ENCODE measurements at regions not wholly inside any gene's neighbourhood (a gene's known extent, or its start where the extent isn't known, plus 50 kb on each side); places are given as distances from the start of the nearest gene placed in this dataset.

- TF ChIP-seq CTCF (IDR thresholded peaks at IDR 0.05): no peak
- no peak for TF ChIP-seq POLR2A (IDR thresholded peaks at IDR 0.05)
Measured at GRCh38 chr6:137794516-137795201, 72.4 kb upstream of the TNFAIP3 start.

All from lower leg skin (tissue), 3 donors.